ENCODE measurements at regions not wholly inside any gene's neighbourhood (a gene's known extent, or its start where the extent isn't known, plus 50 kb on each side); places are given as distances from the start of the nearest gene placed in this dataset.

- DNase-seq, result no peak
Observed at GRCh38 chr13:106630650-106631049, 62.7 kb upstream of the ARGLU1 start.

- DNase-seq, result no peak
Observed at GRCh38 chr13:106630162-106630561, 62.2 kb upstream of the ARGLU1 start.

GRCh38 chr13:106628936-106629659 is 61.2 kb upstream of the ARGLU1 start:
- no peak for DNase-seq

GRCh38 chr13:106626473-106626872 is 58.5 kb upstream of the ARGLU1 start:
- no peak for DNase-seq

- no peak for DNase-seq
Observed at GRCh38 chr13:106625578-106625977, 57.6 kb upstream of the ARGLU1 start.

GRCh38 chr13:106623799-106624460 is 56.0 kb upstream of the ARGLU1 start:
- DNase-seq, result no peak

- no peak for DNase-seq
Observed at GRCh38 chr13:106621833-106622232, 53.9 kb upstream of the ARGLU1 start.

GRCh38 chr13:106619688-106620555 is 52.0 kb upstream of the ARGLU1 start:
- DNase-seq, result peak; percentile 55
